HCEC 1CT (cell line): ENCODE measurements at regions not wholly inside any gene's neighbourhood (a gene's known extent, or its start where the extent isn't known, plus 50 kb on each side); places are given as distances from the start of the nearest gene placed in this dataset.
"Not testable (repeated sequence)": the region's sequence is repeated elsewhere in the genome, so short reads cannot be mapped to it uniquely, and the experiment has no call there.

ENCODE experiments used
- DNase-seq: peaks from one replicate; pipeline ENCODE4 v3.0.0-alpha.2; 2017

DNA sequence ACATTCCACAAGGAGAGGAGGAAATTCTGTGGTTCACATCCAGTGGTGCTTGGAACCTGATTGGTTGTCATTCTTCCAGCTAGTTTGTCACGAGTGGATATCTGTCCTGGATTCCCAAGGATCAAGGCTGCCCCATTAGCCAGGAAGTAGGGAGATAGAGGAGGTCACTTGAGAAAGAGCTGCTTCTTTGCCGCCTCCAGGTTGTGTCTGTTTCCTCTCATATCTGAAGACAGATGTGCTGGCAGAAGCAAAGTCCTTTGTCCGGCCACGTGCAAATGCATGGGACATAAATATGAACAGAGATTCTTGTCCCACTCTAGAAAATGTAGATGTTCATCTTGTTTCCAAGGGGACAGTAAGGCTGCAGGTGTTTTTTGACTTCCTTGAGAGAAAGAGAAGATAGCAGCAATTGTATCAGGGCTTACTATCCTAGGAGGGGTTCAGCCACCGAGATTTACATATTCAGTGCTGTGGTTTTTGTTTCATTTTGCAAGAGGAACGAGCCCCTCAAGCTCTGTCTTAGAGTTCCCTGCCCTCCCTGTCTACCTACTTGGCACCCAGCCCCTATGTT, 174.4 kb downstream of the RPIA start:
- no peak for DNase-seq

DNA sequence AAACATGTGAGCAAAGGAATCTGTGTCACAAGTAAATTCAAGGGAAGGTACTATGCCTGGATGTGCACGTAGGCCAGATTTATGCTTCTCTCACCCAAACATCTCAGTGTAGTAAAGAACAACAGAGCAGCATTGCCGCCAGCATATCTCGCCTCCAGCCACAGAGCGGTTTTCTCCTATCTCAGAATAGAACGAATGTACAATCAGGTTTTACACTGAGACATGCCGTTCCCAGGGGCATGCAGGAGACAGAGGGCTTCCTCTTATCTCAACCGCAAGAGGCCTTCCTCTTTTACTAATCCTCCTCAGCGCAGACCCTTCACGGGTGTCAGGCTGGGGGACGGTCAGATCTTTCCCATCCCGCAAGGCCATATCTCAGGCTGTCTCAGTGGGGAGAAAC, 175.3 kb downstream of the RPIA start:
- no peak for DNase-seq

DNA sequence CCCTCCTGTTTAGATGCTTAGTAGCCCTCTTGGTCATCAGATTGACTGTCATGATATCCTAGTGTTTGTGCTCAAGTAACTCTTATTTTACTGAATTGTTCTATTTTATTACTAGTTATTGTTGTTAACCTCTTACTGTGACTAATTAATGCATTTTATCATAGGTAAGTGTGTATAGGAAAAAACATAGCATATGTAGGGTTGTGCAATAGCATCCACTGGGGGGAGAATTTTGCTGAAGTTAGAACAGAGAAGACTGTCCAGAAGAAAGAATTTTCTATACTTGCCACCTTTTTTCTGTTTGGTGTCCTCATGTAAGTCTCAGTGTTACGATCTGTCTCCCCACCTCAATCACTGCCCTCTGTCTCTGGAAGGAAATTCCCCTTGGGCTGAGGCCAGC, 177.4 kb downstream of the RPIA start:
- DNase-seq, result no peak

DNA sequence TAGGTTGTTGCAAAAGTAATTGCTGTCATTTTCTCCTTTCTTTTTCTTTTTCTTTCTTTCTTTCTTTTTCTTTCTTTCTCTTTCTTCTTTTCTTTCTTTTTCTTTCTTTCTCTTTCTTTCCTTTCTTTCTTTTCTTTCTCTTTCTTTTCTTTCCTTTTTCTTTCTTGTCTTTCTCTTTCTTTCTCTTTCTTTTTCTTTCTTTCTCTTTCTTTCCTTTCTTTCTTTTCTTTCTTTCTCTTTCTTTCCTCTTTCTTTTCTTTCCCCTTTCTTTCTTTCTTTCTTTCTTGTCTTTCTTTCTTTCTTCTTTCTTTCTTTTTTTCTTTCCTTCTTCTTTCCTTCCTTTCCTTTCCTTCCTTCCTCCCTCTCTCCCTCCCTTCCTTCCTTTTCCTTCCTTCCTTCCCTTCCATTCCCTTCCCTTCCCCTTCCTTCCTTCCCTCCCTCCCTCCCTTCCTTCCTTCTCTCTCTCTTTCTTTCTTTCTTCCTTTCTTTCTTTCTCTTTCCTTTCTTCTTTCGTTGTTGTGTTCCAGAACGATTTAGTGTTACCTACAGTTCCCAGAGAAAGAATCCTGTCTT, 178.9 kb downstream of the RPIA start:
- no peak for DNase-seq

DNA sequence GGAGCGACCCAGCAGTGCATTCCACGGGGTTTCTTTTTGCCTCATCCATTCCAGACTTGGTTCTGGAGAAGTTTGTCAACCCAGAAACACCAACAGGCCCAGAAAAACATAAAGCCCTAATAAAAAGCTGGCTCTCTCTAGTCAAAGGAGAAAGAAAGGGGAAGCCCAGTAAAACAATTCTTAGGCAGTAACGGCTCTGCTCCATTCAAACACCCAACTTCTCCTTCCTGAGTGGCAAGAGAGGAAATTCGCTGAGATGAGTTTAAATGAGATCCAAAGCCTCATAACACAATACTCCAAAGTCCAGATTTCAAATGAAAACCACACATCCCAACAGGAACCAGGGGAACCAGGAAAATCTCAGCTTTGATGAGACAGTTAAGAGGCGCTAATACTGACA, 179.9 kb downstream of the RPIA start:
- DNase-seq, result no peak

DNA sequence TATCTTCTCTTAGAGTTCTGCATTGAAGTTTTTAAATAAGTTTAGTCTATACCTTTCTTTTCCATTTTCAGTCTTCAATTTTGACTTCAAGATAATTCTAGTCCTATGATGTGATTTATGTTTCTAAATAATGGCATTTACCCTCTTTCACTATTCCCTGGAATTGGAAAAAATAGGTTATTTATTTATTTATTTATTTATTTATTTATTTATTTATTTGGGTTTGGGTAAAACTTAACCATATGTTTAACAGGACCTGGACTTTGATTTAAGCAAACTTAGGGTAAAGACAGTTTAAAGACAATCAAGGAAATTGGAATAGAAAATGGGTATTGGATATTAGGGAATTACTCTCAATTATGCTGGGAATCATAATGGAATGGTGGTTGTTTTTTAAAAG, 182.1 kb downstream of the RPIA start:
- no peak for DNase-seq

DNA sequence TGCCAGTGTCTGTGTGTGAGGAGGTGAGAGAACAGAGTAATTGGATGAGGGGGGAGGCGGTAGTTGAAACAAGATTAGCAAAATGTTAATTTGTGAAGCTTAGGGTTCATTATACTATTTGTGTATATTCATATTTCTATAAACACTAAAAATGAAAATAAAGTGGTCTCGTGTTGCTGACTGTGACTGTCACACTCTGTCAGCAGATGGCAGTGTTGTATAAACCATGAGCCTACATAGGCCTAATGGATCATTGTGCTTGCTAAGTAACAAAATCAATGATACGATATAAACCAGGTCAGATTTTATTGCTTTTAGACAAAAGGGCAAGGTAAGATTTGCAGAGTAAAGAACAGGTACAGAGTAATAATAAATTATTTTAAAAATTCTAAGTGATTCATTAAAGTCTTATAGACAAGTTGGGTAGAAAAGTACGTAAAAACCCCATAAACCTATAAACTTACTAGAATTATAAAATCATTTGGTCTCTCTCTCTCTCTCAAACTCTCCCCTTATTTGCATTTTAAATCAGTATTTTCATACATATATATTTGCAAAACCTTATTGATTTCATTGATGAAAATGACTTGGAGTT, 182.7 kb downstream of the RPIA start:
- peak; percentile 20 for DNase-seq

DNA sequence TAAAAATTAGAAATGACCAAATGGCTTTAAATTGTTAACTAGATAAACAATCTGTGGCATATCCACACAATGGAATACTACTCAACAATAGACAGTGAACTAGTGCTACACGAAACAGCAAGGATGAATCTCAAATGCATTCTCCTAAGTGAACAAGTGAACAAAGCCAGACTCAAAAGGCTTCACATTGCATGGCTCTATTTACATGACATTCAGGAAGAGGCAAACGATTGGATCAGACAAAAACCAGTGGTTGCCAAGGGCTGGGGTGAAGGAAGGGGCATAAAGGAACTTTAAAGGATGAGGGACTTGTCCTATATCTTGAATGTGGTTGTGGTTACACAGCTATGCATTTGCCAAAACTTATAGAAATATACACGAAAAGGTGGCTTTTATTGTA, 184.3 kb downstream of the RPIA start:
- no peak for DNase-seq

DNA sequence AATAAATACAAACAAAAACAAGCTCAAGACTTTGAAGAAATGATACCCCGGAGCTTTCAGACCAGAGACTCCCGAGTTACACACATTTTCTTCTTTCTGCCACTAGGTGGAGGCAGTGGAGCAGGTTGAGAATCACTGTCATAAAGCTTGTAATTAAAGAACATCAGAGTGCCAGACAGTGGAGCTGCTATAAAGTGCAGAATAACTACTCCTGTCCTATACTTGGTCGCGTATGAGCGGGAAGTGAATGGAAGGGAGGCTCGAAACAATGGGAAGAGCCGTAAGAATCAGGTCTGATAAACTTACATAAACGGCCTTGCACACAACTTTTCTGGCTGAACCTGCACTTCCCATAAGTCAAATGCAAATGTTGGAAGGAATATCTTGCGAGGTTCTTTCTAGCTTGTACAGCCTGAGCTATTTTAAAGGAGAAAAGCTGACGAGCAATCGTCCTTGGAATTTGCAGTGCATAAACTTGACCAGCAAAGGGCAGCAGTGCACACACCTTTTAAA, 189.0 kb downstream of the RPIA start:
- peak; percentile 29 for DNase-seq

DNA sequence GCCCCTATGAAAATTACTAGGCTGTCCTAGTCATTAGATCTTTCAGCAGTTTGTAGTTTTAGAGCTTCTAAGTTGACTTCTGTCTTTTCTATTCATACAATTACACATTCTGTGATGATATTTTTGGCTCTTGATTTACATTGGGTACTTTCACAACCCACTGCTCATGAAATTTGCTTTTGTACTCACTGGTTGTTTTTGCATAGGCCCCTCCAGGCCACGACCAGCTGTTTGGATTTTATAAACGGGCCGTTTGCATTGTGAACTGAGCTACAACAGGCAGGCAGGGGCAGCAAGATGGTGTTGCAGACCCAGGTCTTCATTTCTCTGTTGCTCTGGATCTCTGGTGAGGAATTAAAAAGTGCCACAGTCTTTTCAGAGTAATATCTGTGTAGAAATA, 193.8 kb downstream of the RPIA start:
- DNase-seq, result no peak

DNA sequence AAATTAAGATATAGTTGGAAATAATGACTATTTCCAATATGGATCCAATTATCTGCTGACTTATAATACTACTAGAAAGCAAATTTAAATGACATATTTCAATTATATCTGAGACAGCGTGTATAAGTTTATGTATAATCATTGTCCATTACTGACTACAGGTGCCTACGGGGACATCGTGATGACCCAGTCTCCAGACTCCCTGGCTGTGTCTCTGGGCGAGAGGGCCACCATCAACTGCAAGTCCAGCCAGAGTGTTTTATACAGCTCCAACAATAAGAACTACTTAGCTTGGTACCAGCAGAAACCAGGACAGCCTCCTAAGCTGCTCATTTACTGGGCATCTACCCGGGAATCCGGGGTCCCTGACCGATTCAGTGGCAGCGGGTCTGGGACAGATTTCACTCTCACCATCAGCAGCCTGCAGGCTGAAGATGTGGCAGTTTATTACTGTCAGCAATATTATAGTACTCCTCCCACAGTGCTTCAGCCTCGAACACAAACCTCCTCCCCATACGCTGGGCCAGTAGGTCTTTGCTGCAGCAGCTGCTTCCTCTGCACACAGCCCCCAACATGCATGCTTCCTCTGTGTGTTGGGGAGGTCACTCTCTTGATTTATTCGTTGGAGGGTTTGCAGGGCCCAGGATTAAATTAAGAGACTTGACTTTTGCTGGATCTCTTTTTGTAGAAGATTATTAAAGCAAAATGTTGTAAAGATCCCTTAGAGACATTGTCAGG, 194.4 kb downstream of the RPIA start:
- DNase-seq, result no peak

DNA sequence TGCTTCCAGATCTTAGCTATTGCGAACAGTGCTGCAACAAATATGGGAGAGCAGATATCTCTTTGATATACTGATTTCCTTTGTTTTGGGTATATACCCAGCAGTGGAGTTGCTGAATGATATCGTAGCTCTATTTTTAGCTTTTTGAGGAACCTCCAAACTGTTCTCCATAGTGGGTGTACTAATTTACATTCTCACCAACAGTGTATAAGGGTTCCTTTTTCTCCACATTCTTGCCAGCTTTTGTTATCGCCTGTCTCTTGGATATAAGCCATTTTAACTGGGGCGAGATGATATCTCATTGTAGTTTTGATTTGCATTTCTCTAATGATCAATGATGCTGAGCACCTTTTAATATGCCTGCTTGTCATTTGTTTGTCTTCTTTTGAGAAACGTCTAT, 196.0 kb downstream of the RPIA start:
- DNase-seq, result not testable (repeated sequence)

DNA sequence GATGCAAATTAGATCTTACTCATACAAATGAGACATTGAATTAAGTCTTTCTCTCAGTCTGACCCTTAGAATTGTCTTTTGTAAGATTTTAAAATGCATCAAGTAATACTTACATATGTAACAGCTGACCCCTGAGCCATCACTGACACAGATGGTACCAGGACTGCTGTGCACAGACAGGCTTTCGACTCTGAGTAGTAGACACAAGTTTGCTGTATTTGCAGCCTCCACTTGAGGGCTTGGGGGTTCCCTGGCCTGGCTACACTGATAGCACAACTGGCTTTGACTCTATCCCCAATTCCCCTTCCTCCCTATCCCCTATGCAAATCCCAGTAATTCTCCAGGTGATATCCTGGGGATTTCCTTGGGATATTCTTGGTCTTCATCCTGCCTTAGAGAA, 200.7 kb downstream of the RPIA start:
- DNase-seq, result no peak

DNA sequence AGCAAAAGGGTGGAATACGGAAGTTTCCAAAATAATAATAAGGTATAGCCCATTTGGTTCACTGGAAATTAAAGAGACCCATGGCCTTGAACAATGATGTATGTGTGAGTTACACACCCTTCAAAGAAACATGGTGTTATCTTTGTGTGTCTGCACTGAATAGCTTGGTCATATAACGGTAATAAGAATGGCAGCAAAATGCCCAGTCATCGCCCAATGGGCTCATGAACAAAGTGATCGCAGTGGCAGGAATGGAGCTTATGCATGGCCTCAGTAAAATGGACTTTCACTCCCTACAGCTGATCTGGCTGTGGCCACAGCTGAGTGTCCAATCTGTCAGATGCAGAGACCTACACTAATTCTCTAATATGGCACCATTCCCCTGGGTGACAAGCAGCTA, 201.3 kb downstream of the RPIA start:
- no peak for DNase-seq

DNA sequence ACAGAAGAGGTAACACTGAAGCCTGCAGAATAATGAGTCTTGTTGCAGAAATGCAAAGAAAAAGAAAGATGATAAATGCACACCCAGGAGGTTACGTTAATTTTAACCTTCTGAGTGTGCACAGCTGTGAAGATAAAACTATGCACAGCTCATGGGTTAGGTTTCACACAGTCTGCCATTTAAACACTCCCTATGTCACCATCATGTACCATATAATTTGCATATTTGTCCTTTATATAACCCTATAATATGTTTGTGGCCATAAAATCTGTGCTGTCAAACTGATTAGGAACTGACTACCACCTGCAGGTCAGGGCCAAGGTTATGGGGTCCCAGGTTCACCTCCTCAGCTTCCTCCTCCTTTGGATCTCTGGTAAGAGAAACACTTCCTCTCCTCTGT, 205.5 kb downstream of the RPIA start:
- no peak for DNase-seq

DNA sequence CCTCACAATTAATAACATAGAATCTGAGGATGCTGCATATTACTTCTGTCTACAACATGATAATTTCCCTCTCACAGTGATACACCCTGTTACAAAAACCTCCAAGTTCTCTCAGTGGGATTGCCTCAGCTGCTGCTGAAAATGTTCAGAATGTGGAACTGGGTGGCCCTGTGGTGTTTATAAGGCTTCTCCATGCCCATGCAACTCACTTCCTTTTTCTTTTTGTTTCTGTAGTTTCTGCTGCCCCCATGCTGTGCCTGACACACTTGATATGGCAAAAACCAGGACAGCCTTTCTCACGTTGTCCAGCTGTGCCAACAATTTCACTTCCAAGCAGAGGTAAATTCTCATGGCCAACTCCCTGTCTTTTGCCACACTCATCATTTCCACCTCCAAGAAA, 206.2 kb downstream of the RPIA start:
- DNase-seq, result no peak

DNA sequence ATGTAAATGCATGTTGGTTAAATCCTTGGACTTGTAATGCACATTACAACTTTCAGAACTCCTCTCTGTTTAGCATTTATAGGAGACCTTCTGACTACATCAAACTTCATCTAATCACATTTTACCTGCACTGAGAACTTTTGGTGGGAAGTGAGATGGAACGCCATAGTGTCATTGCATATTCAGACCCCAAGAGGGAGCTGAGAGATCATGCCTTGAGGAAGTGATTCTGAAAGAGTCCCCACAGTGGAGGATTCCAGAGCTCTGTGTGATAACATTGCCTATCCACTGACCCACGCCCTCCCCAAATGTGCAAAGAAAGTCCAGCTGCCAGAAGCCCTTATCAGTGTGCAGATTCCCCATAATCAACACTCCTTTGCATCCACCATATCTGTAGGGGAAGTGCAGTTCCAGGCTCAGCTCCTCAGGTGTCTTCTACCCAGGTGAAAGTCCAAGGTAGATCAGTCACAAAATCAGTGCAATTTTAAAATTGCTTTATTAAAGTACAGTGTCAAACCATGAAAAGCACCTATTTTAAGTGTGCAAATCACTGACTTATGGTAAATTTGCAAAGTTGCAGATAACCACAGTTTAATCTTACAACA, 212.4 kb downstream of the RPIA start:
- peak; percentile 2 for DNase-seq

DNA sequence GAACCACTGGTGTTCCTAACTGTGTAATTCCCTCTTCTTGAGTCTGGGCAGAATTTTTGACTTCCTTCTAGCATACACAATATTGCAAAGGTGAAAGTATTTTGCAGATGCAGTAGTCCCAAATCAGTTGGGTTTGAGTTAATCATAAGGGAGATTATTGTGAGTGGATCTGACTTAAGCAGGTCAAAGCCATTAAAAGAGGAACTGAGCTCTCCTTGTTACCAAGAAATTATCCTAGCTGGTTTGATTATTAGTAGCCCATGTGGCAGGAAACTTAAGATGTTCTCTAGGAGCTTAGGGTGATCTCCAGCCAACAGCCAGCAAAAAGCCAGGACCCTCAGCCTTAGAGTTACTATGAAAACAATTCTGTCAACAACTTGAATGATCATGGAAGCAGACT, 221.8 kb downstream of the RPIA start:
- DNase-seq, result no peak

DNA sequence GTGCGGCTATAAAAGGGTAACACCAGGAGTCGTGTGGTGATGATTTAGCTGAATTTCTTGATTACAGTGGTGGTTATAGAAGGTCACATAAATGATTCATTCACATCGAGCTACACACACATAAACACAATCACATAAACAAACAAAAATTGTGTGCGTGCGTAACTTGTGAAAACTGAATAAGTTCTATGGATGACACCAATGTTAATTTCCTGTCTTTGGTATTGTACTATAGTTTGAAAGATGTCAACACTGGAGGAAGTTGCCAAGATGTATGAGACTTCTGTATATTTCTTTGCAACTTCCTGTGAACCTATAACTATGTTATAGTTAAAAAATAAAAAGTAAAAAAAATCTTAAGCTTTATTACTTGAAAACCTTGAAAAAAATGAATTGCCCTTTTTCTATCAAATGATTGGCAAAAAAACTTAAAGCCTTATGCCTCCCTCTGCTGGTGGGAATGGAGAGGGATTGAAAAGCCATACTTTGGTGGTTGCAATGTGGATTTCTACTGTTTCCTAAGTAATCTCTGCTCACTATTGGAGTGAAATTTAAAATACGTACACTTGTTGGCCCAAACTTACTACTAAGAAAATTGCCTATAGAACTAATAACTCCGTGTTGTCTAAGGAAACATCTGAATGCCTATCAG, 227.7 kb downstream of the RPIA start:
- peak; percentile 3 for DNase-seq

DNA sequence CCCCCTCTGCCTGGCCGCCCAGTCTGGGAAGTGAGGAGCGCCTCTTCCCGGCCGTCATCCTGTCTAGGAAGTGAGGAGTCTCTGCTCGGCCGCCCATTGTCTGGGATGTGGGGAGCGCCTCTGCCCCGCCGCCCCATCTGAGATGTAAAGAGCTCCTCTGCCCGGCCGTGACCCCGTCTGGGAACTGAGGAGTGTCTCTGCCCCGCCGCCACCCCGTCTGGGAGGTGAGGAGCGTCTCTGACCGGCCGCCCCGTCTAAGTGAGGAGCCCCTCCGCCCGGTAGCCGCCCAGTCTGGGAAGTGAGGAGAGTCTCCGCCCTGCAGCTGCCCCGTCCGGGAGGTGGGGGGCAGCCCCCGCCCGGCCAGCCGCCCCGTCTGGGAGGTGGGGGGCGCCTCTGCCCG, 228.9 kb downstream of the RPIA start:
- DNase-seq, result not testable (repeated sequence)

DNA sequence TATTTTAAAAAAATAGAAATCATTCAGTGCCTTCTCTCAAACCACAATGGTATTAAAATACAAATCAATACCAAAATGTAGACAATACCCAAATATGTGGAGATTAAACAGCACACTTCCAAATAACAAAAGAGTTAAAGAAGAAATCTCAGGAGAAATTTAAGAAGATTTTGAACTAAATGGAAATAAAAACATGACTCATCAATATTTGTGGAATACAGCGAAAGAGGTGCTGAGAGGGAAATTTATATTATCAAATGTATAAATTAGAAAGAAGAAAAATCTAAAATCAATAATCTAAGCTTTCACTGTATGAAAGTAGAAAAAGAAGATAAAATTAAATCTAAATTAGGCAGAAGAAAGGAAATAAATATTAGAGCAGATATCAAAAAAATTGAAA, 233.1 kb downstream of the RPIA start:
- DNase-seq, result no peak

DNA sequence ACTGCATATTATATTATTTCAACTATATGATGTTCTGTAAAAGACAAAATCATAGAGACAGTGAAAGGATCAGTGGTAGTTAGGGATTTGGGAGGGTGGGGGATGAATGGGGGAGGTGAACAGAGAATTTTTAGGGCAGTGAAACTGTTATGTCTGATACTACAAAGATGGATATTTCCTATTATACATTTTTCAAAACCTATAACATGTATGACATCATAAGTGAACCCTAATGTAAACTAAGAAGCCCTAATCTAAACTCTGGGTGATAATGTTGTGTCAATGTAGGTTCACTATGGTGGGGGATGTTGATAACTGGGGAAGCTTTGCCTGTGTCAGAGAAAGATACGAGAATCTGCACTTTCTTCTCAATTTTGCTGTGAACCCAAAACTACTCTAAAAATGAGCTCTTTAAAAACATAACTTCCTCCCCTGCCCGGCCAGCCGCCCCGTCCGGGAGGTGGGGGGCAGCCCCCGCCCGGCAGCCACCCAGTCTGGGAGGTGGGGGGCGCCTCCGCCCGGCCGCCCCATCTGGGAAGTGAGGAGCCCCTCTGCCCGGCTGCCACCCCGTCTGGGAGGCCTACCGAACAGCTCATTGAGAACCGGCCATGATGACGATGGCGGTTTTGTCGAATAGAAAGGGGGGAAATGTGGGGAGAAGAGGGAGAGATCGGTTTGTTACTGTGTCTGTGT, 234.4 kb downstream of the RPIA start:
- DNase-seq, result no peak

DNA sequence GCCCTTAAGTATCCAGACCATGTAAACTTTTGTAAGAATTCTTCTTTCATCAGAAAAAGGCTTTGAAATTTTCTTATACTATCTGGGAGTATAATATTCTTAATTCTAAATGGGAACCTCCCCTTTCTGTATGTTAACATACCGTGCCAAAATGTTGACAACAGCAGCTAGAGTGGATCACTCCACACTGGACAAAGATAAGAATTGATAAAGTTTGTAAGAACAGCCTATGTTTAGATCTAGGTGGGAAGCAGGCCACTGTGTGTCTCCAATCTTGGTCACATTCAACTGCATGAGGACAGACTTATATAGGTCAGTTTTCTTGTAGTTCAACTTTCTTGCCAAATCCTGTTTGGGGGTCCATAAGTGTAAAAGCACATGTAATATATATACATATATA, 235.7 kb downstream of the RPIA start:
- DNase-seq, result no peak
